ENCODE measurements at regions not wholly inside any gene's neighbourhood (a gene's known extent, or its start where the extent isn't known, plus 50 kb on each side); places are given as distances from the start of the nearest gene placed in this dataset.

GRCh38 chr1:244294599-244295224, 157.0 kb downstream of the ADSS2 start:
- ChIA-PET CTCF (no interaction called here), RAD21 (ENCODE audit: unreplicated experiment) (no interaction called here), POLR2A (no interaction called here), SMC1A (ENCODE audit: uncharacterized antibody, unreplicated experiment) (no interaction called here)
- no peak for TF ChIP-seq KAT2A (conservative IDR thresholded peaks at IDR 0.05; ENCODE audit: control insufficient read depth, low read depth, low read length)
- TF ChIP-seq ZNF384 (IDR thresholded peaks at IDR 0.05; ENCODE audit: borderline replicate concordance, low read depth, low read length), result no peak
- TF ChIP-seq MXI1 (IDR thresholded peaks at IDR 0.05; ENCODE audit: low read depth, low read length), result no peak
- TF ChIP-seq ZBTB4 (CRISPR knock-in tag; IDR thresholded peaks at IDR 0.05), result no peak
- TF ChIP-seq SREBF2 (IDR thresholded peaks at IDR 0.05; ENCODE audit: low read length), result no peak
- TF ChIP-seq HDAC2 (IDR thresholded peaks at IDR 0.05), result no peak
- no peak for ATAC-seq
- no peak for FAIRE-seq
- Histone ChIP-seq H3K27me3 (replicated peaks in 1 of 2; ENCODE audit: control insufficient read depth in 2 of 2, insufficient read depth in 2 of 2, low read length in 1 of 2) (no peaks in the 10 kb centered on the region), H3K4me2 (ENCODE audit: control insufficient read depth, insufficient read depth) (no peak overlapping the region), H3K36me3 (ENCODE audit: control insufficient read depth in 2 of 2, insufficient read depth in 2 of 2, low read length in 1 of 2) (no peaks in the 10 kb centered on the region), H3K4me3 (no peak overlapping the region), H3K27ac (ENCODE audit: control insufficient read depth, insufficient read depth) (no peak overlapping the region), H4K20me1 (ENCODE audit: control insufficient read depth, insufficient read depth) (no peaks in the 10 kb centered on the region), H3K79me2 (ENCODE audit: control insufficient read depth, insufficient read depth, low read length) (no peaks in the 10 kb centered on the region), H3K4me1 (ENCODE audit: control insufficient read depth, insufficient read depth, low read length) (no peaks in the 10 kb centered on the region; the same call in 1 of the 2 replicates), H3K9me3 (replicated peaks; ENCODE audit: control insufficient read depth, insufficient read depth, low read length) (no peaks in the 10 kb centered on the region; the same call in 2 of the 3 replicates), H3K9ac (ENCODE audit: control insufficient read depth, insufficient read depth, low read length) (no peak overlapping the region), H2AFZ (ENCODE audit: control insufficient read depth, low read depth, low read length) (no peak overlapping the region)
- intact Hi-C loops (cut with micrococcal nuclease; ENCODE audit: unreplicated experiment), result loop anchor here (5.0 kb wide), 2 partner anchors 158 to 242 kb away; partner anchors contain the start of genes ADSS2 and ZBTB18
- 73% methylated on average over 7 of the region's 7 CpGs for WGBS (ENCODE audit: insufficient coverage, insufficient replicate concordance, low lambda C conversion rate, missing lambda C conversion rate)
- in situ Hi-C loops (cut with MboI), result no loop called here
- no peak for DNase-seq (ENCODE audit: low read depth, low spot score)
- no TSS peak for BruUV-seq (replicated peaks)
